ENCODE measurements at regions not wholly inside any gene's neighbourhood (a gene's known extent, or its start where the extent isn't known, plus 50 kb on each side); places are given as distances from the start of the nearest gene placed in this dataset.
"Not testable (repeated sequence)": the region's sequence is repeated elsewhere in the genome, so short reads cannot be mapped to it uniquely, and the experiment has no call there.

DNA sequence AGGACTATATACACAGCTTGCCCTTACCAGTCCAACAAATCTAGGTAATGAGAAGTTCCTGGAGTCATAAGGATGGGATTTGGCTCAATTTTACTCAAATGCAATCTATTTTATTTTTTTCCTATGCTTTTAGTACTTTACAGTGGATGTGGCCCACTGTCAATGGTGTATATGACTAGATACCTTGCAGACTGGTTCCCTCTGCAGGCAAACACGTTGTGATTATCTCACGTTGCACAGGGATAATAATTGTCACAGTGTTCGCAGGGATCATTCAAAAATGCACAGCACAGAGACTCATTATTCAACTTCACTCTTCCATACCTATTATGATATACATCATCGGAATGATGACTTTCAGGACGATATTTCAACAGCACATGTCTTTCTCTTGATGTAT is 359.7 kb downstream of the MBD2 start:
- H3K4me1 ChIP-seq (ENCODE audit: control insufficient read depth, insufficient read depth, low read length): no peaks in the 10 kb centered on the region
- WGBS: 53% methylated on average over 5 of the region's 5 CpGs
- H3K27me3 ChIP-seq (ENCODE audit: control insufficient read depth, insufficient read depth): no peaks in the 10 kb centered on the region
- intact Hi-C loops (cut with DNase I): no loop called here
- ATAC-seq (no peak), DNase-seq (no peak)
- H3K27ac ChIP-seq (ENCODE audit: low read length): no peak overlapping the region
- H3K9me3 ChIP-seq (ENCODE audit: control insufficient read depth, low read length): no peaks in the 10 kb centered on the region
- no peak overlapping the region for H3K4me3 ChIP-seq (ENCODE audit: low read length)

DNA sequence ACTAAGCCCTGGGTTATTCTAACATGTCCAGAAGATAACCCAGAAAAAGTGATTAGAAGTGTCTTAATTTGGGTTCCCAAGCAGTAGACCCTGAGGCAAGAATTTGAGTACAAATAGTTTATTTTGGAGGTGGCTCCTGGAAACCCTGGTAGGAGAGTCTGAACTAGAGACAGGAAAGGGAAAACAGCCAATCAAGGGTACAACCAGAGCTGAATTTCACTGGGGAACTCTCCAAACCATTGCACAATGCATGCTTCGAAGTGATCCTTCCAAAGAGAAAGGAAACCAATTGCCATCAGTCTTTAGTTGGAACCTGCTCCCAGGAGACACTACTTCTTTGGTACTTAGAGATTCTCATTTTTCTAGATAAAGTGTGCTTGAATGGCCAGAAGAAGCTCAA is 361.5 kb downstream of the MBD2 start:
- H3K4me1 ChIP-seq (ENCODE audit: control insufficient read depth, insufficient read depth, low read length): no peaks in the 10 kb centered on the region
- no peaks in the 10 kb centered on the region for H3K9me3 ChIP-seq (ENCODE audit: control insufficient read depth, low read length)
- no peak for DNase-seq
- H3K4me3 ChIP-seq (ENCODE audit: low read length): no peak overlapping the region
- ATAC-seq: peak; percentile 37 to 87
- intact Hi-C loops (cut with DNase I): no loop called here
- H3K27ac ChIP-seq (ENCODE audit: low read length): no peak overlapping the region
- no peaks in the 10 kb centered on the region for H3K27me3 ChIP-seq (ENCODE audit: control insufficient read depth, insufficient read depth)
- WGBS: 31% methylated on average over 1 of the region's 1 CpG

DNA sequence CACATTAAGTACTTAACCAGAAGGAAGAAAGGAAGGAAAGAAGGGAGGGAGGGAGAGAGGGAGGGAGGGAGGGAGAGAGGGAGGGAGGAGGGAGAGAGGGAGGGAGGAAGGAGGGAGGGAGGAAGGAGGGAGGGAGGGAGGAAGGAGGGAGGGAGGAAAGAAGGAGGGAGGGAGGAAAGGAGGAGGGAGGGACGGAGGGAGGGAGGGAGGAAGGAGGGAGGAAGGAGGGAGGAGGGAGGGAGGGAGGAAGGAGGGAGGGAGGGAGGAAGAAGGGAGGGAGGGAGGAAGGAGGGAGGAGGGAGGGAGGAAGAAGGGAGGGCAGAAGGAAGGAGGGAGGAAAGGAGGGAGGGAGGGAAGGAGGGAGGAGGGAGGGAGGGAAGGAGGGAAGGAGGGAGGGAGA is 363.3 kb downstream of the MBD2 start:
- Histone ChIP-seq H3K9me3 (ENCODE audit: control insufficient read depth, low read length) (no peaks in the 10 kb centered on the region), H3K4me1 (ENCODE audit: control insufficient read depth, insufficient read depth, low read length) (no peaks in the 10 kb centered on the region), H3K27ac (ENCODE audit: low read length) (no peak overlapping the region), H3K27me3 (ENCODE audit: control insufficient read depth, insufficient read depth) (no peaks in the 10 kb centered on the region), H3K4me3 (ENCODE audit: low read length) (no peak overlapping the region)
- ATAC-seq (no peak), DNase-seq (no peak)
- intact Hi-C loops (cut with DNase I): no loop called here
- WGBS: 40% methylated on average over 1 of the region's 1 CpG

DNA sequence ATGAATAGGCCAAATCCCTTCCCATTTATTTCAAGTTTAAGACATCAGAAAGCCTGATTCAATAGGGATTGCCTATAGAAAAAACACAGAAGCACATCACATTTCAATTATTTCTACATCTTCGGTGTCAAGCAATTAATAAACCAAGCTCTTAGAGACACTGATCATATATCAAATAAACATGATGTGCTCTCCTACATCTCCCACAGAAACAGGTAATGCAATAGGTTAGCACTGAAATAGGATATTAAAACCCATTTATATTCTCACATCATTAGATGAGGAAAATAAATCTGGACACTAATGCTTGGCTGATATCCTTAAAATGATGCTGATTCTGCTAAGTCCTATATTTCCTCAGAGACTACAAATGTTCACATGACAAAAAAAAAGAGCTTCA is 364.7 kb downstream of the MBD2 start:
- H3K9me3 ChIP-seq (ENCODE audit: control insufficient read depth, low read length): no peaks in the 10 kb centered on the region

GRCh38 chr18:53850902-53851301 is 373.6 kb downstream of the MBD2 start:
- Histone ChIP-seq H3K4me3 (ENCODE audit: low read length) (no peak overlapping the region), H3K9me3 (ENCODE audit: control insufficient read depth, low read length) (no peaks in the 10 kb centered on the region), H3K27ac (ENCODE audit: low read length) (no peak overlapping the region), H3K27me3 (ENCODE audit: control insufficient read depth, insufficient read depth) (no peaks in the 10 kb centered on the region), H3K4me1 (ENCODE audit: control insufficient read depth, insufficient read depth, low read length) (no peaks in the 10 kb centered on the region)
- intact Hi-C loops (cut with DNase I): no loop called here
- DNase-seq: no peak
- no peak for ATAC-seq

More for the DNA sequence above, 364.7 kb downstream of the MBD2 start:
- H3K27ac ChIP-seq (ENCODE audit: low read length): no peak overlapping the region
- no peaks in the 10 kb centered on the region for H3K4me1 ChIP-seq (ENCODE audit: control insufficient read depth, insufficient read depth, low read length)
- ATAC-seq (no peak), DNase-seq (no peak)
- WGBS: 96% methylated on average over 1 of the region's 1 CpG
- no peak overlapping the region for H3K4me3 ChIP-seq (ENCODE audit: low read length)
- H3K27me3 ChIP-seq (ENCODE audit: control insufficient read depth, insufficient read depth): no peaks in the 10 kb centered on the region
- intact Hi-C loops (cut with DNase I): no loop called here

GRCh38 chr18:53843763-53844162 is 380.7 kb downstream of the MBD2 start:
- DNase-seq (no peak), ATAC-seq (no peak)
- Histone ChIP-seq H3K27ac (ENCODE audit: low read length) (no peak overlapping the region), H3K4me1 (ENCODE audit: control insufficient read depth, insufficient read depth, low read length) (no peaks in the 10 kb centered on the region), H3K27me3 (ENCODE audit: control insufficient read depth, insufficient read depth) (no peaks in the 10 kb centered on the region), H3K4me3 (ENCODE audit: low read length) (no peak overlapping the region), H3K9me3 (ENCODE audit: control insufficient read depth, low read length) (no peaks in the 10 kb centered on the region)
- 55% methylated on average over 1 of the region's 1 CpG for WGBS
- intact Hi-C loops (cut with DNase I): no loop called here

- intact Hi-C loops (cut with DNase I): no loop called here
- Histone ChIP-seq H3K9me3 (ENCODE audit: control insufficient read depth, low read length) (no peaks in the 10 kb centered on the region), H3K4me1 (ENCODE audit: control insufficient read depth, insufficient read depth, low read length) (no peaks in the 10 kb centered on the region), H3K27me3 (ENCODE audit: control insufficient read depth, insufficient read depth) (no peaks in the 10 kb centered on the region), H3K27ac (ENCODE audit: low read length) (no peak overlapping the region), H3K4me3 (ENCODE audit: low read length) (no peak overlapping the region)
- 72% methylated on average over 5 of the region's 5 CpGs for WGBS
- ATAC-seq: no peak
- DNase-seq: no peak
Measured at GRCh38 chr18:53843113-53843760, 381.2 kb downstream of the MBD2 start.

DNA sequence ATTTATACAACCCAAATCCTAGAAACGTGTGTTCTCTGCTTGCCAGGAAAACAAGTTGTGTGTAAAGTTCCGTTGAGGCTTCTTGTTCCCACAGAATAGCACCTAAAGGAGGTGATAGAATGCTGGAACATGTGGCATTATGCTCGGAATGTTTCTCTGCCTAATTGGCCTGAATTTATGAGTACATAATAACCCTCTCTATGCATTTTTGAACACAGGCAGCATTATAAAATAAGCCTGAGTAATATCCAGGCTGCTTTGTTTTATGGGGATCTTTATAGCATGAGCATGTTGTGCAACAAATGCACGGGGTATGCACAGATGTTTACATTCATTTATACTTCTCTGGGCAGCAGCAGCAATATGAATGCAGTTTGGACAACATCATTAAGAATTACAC is 385.7 kb downstream of the MBD2 start:
- no peaks in the 10 kb centered on the region for H3K4me1 ChIP-seq (ENCODE audit: control insufficient read depth, insufficient read depth, low read length)
- 38% methylated on average over 4 of the region's 4 CpGs for WGBS

GRCh38 chr18:53821141-53821540 is 403.3 kb downstream of the MBD2 start:
- H3K27me3 ChIP-seq (ENCODE audit: control insufficient read depth, insufficient read depth); H3K9me3 ChIP-seq (ENCODE audit: control insufficient read depth, low read length); H3K27ac ChIP-seq (ENCODE audit: low read length); intact Hi-C loops (cut with DNase I); H3K4me1 ChIP-seq (ENCODE audit: control insufficient read depth, insufficient read depth, low read length); ATAC-seq; H3K4me3 ChIP-seq (ENCODE audit: low read length); DNase-seq: not testable (repeated sequence)
- 34% methylated on average over 1 of the region's 1 CpG for WGBS

More for the DNA sequence above, 385.7 kb downstream of the MBD2 start:
- no peak overlapping the region for H3K27ac ChIP-seq (ENCODE audit: low read length)
- no peak overlapping the region for H3K4me3 ChIP-seq (ENCODE audit: low read length)
- intact Hi-C loops (cut with DNase I): no loop called here
- no peaks in the 10 kb centered on the region for H3K27me3 ChIP-seq (ENCODE audit: control insufficient read depth, insufficient read depth)
- DNase-seq: no peak
- ATAC-seq: no peak
- H3K9me3 ChIP-seq (ENCODE audit: control insufficient read depth, low read length): no peaks in the 10 kb centered on the region

DNA sequence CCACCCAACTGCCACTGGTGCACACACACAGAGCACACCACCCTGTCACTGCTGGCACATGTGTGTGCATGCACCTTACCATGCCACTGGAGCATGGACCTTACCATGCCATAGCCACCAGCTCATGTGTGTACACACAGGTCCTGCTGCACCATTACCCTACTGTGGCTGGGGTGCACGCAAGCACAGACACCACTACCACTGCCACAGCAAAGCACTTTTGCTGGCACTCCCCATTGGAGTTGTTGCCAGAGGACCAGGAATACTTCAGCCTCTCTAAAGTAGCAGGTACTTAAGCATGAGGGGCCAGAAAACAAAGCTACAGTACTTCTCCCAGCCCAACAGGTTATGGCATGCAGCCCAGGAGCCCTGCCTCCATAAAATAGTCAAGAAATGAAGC is 404.8 kb downstream of the MBD2 start:
- DNase-seq: no peak
- Histone ChIP-seq H3K4me3 (ENCODE audit: low read length) (no peak overlapping the region), H3K27ac (ENCODE audit: low read length) (no peak overlapping the region), H3K9me3 (ENCODE audit: control insufficient read depth, low read length) (no peaks in the 10 kb centered on the region), H3K4me1 (ENCODE audit: control insufficient read depth, insufficient read depth, low read length) (no peaks in the 10 kb centered on the region), H3K27me3 (ENCODE audit: control insufficient read depth, insufficient read depth) (no peaks in the 10 kb centered on the region)
- 80% methylated on average over 1 of the region's 1 CpG for WGBS
- ATAC-seq: peak in 1 of 2 donors; percentile 51
- intact Hi-C loops (cut with DNase I): no loop called here

DNA sequence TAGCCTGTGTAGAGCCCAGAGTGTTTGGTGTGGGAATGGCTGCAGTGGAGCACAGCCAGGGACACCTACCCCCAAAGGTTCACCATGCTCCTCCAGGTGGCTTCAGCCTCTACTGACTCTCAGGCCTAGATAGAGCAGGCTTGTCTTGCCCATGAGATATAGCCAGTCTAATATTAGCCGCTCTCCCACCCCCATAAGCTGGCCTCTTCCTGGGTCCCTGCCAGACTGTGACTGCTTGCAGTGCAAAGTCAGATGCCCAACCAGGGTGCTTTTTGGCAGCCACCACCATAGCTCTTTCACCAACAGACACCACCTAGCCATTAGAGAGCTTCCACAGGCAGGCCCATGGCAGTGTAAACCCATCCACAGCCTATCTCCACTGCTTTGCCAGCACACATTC is 405.3 kb downstream of the MBD2 start:
- no peaks in the 10 kb centered on the region for H3K4me1 ChIP-seq (ENCODE audit: control insufficient read depth, insufficient read depth, low read length)
- no peaks in the 10 kb centered on the region for H3K27me3 ChIP-seq (ENCODE audit: control insufficient read depth, insufficient read depth)
- H3K4me3 ChIP-seq (ENCODE audit: low read length): no peak overlapping the region
- ATAC-seq (peak in 1 of 2 donors; percentile 22), DNase-seq (peak in 2 of 3 donors; percentile 36 to 53)
- no peaks in the 10 kb centered on the region for H3K9me3 ChIP-seq (ENCODE audit: control insufficient read depth, low read length)
- WGBS: 79% methylated on average over 1 of the region's 1 CpG
- intact Hi-C loops (cut with DNase I): no loop called here
- no peak overlapping the region for H3K27ac ChIP-seq (ENCODE audit: low read length)

All from right cardiac atrium (tissue), 5 donors.